ENCODE measurements at regions not wholly inside any gene's neighbourhood (a gene's known extent, or its start where the extent isn't known, plus 50 kb on each side); places are given as distances from the start of the nearest gene placed in this dataset.

DNA sequence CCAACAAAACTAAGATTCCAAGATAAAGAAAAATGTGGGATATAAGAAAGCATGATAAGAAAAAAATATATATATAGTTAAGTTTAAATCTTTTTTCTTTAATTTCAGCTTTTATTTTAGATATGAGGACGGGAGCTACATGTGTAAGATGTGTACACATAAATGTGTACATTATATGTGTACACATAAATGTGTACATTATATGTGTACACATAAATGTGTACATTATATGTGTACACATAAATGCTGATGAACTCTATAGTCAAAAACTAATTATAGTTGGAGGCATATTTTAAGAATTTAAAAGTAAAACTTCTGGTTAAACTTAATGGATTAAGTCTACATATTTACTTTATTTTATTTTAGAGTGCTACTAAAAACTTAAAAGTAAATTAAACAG, 123.6 kb downstream of the BTG1 start:
- Histone ChIP-seq H3K9me2 (replicated peaks; ENCODE audit: insufficient read depth) (no peaks in the 10 kb centered on the region), H3K27me3 (no peaks in the 10 kb centered on the region), H3K36me3 (replicated peaks; ENCODE audit: insufficient read depth, low read depth) (no peaks in the 10 kb centered on the region), H3K79me2 (no peaks in the 10 kb centered on the region), H3K4me3 (no peak overlapping the region), H3K9me3 (ENCODE audit: low read depth) (no peaks in the 10 kb centered on the region), H2AFZ (no peak overlapping the region), H4K20me1 (ENCODE audit: insufficient read depth, poor library complexity, severe bottlenecking) (no peaks in the 10 kb centered on the region), H3K27ac (no peak overlapping the region), H3K4me2 (no peak overlapping the region), H3K4me1 (ENCODE audit: insufficient read depth) (no peaks in the 10 kb centered on the region)
- TF ChIP-seq EZH2phosphoT487 (IDR thresholded peaks at IDR 0.05; ENCODE audit: low read depth, severe bottlenecking, unreplicated experiment) (no peak), EZH2 (IDR thresholded peaks at IDR 0.05; ENCODE audit: borderline replicate concordance) (no peak), CTCF (IDR thresholded peaks at IDR 0.05; ENCODE audit: poor library complexity) (no peak)
- no peak for DNase-seq (ENCODE audit: low spot score)
- 77% methylated on average over 1 of the region's 1 CpG for WGBS (ENCODE audit: low lambda C conversion rate, missing lambda C conversion rate)

DNA sequence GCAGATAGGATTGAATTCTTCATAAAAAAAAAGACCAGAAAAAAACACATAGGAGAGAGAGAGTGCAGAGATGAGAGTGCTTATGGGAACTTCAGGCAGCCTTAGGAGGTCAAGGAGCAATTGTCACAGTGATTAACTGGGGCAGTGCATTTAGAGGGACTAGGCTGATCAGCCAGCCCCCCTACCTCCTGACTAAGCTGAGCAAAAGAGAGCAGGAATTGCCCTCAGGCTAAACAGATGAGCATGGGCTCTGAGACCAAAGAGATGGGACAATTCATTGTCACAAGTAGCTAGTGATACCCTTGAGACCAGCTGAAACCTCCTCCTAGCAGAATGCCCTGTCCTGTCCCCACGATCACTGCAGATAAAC, 124.0 kb downstream of the BTG1 start:
- no peak for TF ChIP-seq EZH2phosphoT487 (IDR thresholded peaks at IDR 0.05; ENCODE audit: low read depth, severe bottlenecking, unreplicated experiment)
- TF ChIP-seq EZH2 (IDR thresholded peaks at IDR 0.05; ENCODE audit: borderline replicate concordance) = no peak
- no peak for TF ChIP-seq CTCF (IDR thresholded peaks at IDR 0.05; ENCODE audit: poor library complexity)
- H3K9me3 ChIP-seq (ENCODE audit: low read depth) = no peaks in the 10 kb centered on the region
- H3K4me3 ChIP-seq = no peak overlapping the region
- no peaks in the 10 kb centered on the region for H3K4me1 ChIP-seq (ENCODE audit: insufficient read depth)
- no peaks in the 10 kb centered on the region for H3K36me3 ChIP-seq (replicated peaks; ENCODE audit: insufficient read depth, low read depth)
- 50% methylated on average over 1 of the region's 1 CpG for WGBS (ENCODE audit: low lambda C conversion rate, missing lambda C conversion rate)
- no peaks in the 10 kb centered on the region for H3K79me2 ChIP-seq
- H3K27me3 ChIP-seq = no peaks in the 10 kb centered on the region
- H4K20me1 ChIP-seq (ENCODE audit: insufficient read depth, poor library complexity, severe bottlenecking) = no peaks in the 10 kb centered on the region
- no peak for DNase-seq (ENCODE audit: low spot score)
- H2AFZ ChIP-seq = no peak overlapping the region
- H3K27ac ChIP-seq = no peak overlapping the region
- H3K4me2 ChIP-seq = no peak overlapping the region
- no peaks in the 10 kb centered on the region for H3K9me2 ChIP-seq (replicated peaks; ENCODE audit: insufficient read depth)

DNA sequence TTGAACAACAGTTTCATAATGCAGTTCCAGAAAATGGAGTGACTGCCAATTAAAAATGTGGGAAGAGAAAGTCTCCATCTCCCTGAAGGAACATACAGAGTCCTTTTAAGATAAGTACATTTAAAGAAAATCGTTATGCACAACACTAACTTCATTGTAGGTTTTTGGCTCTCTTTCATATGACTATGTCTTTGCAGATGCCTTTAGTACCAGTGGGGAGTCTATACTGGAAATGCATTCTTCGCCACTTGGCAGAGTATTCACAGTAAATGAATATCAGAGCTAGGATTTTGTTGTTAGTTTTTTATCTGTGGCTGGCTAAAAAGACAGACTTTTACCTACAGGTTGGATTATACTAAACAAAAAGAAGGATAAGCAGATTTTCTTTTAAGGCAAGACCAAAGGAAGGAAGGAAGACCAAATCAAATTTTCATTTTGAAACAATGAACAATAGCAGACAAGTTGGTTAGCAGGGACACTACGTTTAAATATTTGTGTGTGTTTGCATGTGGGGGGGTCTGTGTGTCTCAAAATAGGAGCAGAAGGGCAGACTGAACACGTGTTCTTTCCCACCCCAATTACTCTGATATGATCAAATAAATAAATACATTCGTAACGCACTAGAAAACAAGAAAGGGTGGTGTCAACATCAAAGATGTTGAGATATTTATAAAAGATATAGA, 124.5 kb downstream of the BTG1 start:
- Histone ChIP-seq H3K79me2 (no peaks in the 10 kb centered on the region), H2AFZ (no peak overlapping the region), H3K9me3 (ENCODE audit: low read depth) (no peaks in the 10 kb centered on the region), H3K9me2 (replicated peaks; ENCODE audit: insufficient read depth) (no peaks in the 10 kb centered on the region), H3K4me2 (no peak overlapping the region), H3K4me1 (ENCODE audit: insufficient read depth) (no peaks in the 10 kb centered on the region), H3K27ac (peak overlapping the region; percentile 9), H3K36me3 (replicated peaks; ENCODE audit: insufficient read depth, low read depth) (no peaks in the 10 kb centered on the region), H3K27me3 (no peaks in the 10 kb centered on the region), H3K4me3 (no peak overlapping the region), H4K20me1 (ENCODE audit: insufficient read depth, poor library complexity, severe bottlenecking) (no peaks in the 10 kb centered on the region)
- WGBS (ENCODE audit: low lambda C conversion rate, missing lambda C conversion rate) = 37% methylated on average over 6 of the region's 6 CpGs
- no peak for DNase-seq (ENCODE audit: low spot score)
- no peak for TF ChIP-seq CTCF (IDR thresholded peaks at IDR 0.05; ENCODE audit: poor library complexity)

Data from hepatocyte (in vitro differentiated cells).